Spleen (tissue), 7 donors: ENCODE measurements at regions not wholly inside any gene's neighbourhood (a gene's known extent, or its start where the extent isn't known, plus 50 kb on each side); places are given as distances from the start of the nearest gene placed in this dataset.

ENCODE experiments used
- CTCF ChIP-seq, 11 experiments: fragments of 200-600 bp in 7 of 11; fragments of 450-650 bp in 4 of 11; sonication (generic) in 4 of 11; IDR thresholded peaks in 8 of 11; conservative IDR thresholded peaks in 3 of 11; 1 replicate in 7 of 11; 2 replicates in 4 of 11; pipeline versions ENCODE4 v1.4.0 to v1.8.0; 2016 to 2021; ENCODE audit warnings: antibody characterized with exemption in 11 of 11, inconsistent platforms in 4 of 11, mild to moderate bottlenecking in 1 of 11
- POLR2A ChIP-seq, 3 donors: fragments of 450-650 bp; IDR thresholded peaks; one replicate each; pipeline ENCODE4 v1.5.1; 2017; ENCODE audit warnings: antibody characterized with exemption in 3 of 3, mild to moderate bottlenecking in 1 of 3
- POLR2AphosphoS5 ChIP-seq, 3 donors: sonication (generic); formaldehyde crosslinking; IDR thresholded peaks; one replicate each; pipeline ENCODE4 v1.5.1; 2017; ENCODE audit warnings: antibody characterized with exemption in 3 of 3
- donor health status: DM: no; HTN: no; CAD: no; lungs with moderate emphysema.
- donor health status: DM: no; HTN: no; CAD: no.
- donor health status: DM: no; HTN: no; CAD: no.

- no peak for TF ChIP-seq CTCF (IDR thresholded peaks at IDR 0.05 in 8 of 11, conservative IDR thresholded peaks at IDR 0.05 in 3 of 11)
- no peak for TF ChIP-seq POLR2A (IDR thresholded peaks at IDR 0.05)
- no peak for TF ChIP-seq POLR2AphosphoS5 (IDR thresholded peaks at IDR 0.05)
These were observed 278.0 kb upstream of the NUDT12 start for GRCh38 chr5:103840600-103840999.
